GM19372 (cell line): ENCODE measurements at regions not wholly inside any gene's neighbourhood (a gene's known extent, or its start where the extent isn't known, plus 50 kb on each side); places are given as distances from the start of the nearest gene placed in this dataset.
A peak's percentile ranks its signal among the peaks of the same experiment; 100 is the strongest.
"Not testable (repeated sequence)": the region's sequence is repeated elsewhere in the genome, so short reads cannot be mapped to it uniquely, and the experiment has no call there.

Experiments used
- ATAC-seq: cut with Tn5 transposase; IDR thresholded peaks from one replicate; pipeline ENCODE4 v1.9.1; 2021; ENCODE audit warnings: mild to moderate bottlenecking, low read depth, moderate library complexity; ENCODE audit not compliant: unreplicated experiment

GRCh38 chr1:192517716-192518355 lies 57.7 kb upstream of the RGS1 start:
- not testable (repeated sequence) for ATAC-seq

- ATAC-seq: peak; percentile 30
These were observed 56.9 kb upstream of the RGS1 start for GRCh38 chr1:192518700-192519099.

GRCh38 chr1:192521734-192522133 lies 53.8 kb upstream of the RGS1 start:
- ATAC-seq: no peak

- no peak for ATAC-seq
These were observed 52.9 kb upstream of the RGS1 start for GRCh38 chr1:192522673-192523072.

- no peak for ATAC-seq
These were observed 51.4 kb upstream of the RGS1 start for GRCh38 chr1:192524223-192524622.
